PC-9 (cell line): ENCODE measurements at regions not wholly inside any gene's neighbourhood (a gene's known extent, or its start where the extent isn't known, plus 50 kb on each side); places are given as distances from the start of the nearest gene placed in this dataset.

Source experiments
- BruUV-seq: library from RNA; stranded (reverse); fragments of 400-500 nt; replicated peaks from 2 replicates; lab custom pipeline; 2021; lab: Mats Ljungman, UMichigan
- CTCF ChIA-PET: fragments of 300-600 bp; sonication (Branson Sonifier 250); formaldehyde crosslinking; loops from one replicate; lab custom pipeline; 2022; ENCODE audit warnings: antibody characterized with exemption; lab: Charles Lee
- POLR2A ChIA-PET: fragments of 300-600 bp; sonication (Branson Sonifier 250); formaldehyde crosslinking; loops from one replicate; lab custom pipeline; 2022; ENCODE audit warnings: antibody characterized with exemption; ENCODE audit not compliant: unreplicated experiment; lab: Charles Lee
- DNase-seq, 2 experiments: peaks; one replicate each; pipeline versions ENCODE4 v3.0.0 to v3.0.0-alpha.2; 2015 to 2022; ENCODE audit warnings: mixed read lengths in 1 of 2
- H2AFZ ChIP-seq: fragments of 200-600 bp; sonication (generic); 2 replicates; pipeline ENCODE4 v1.8.1; 2017; ENCODE audit warnings: antibody characterized with exemption
- H3F3A ChIP-seq: fragments of 200-600 bp; sonication (generic); 2 replicates; pipeline ENCODE4 v1.8.1; 2017; ENCODE audit warnings: antibody characterized with exemption, mild to moderate bottlenecking, low read depth; ENCODE audit not compliant: insufficient read depth
- H3K27ac ChIP-seq: fragments of 200-600 bp; sonication (generic); 2 replicates; pipeline ENCODE4 v1.6.1; 2016; ENCODE audit warnings: mixed run types
- H3K27me3 ChIP-seq: fragments of 200-600 bp; sonication (generic); 2 replicates; pipeline ENCODE4 v1.6.1; 2016; ENCODE audit warnings: low read depth, mixed run types; ENCODE audit not compliant: insufficient read depth
- H3K36me3 ChIP-seq: fragments of 200-600 bp; sonication (generic); 2 replicates; pipeline ENCODE4 v1.6.1; 2016; ENCODE audit warnings: low read depth, mixed run types
- H3K4me1 ChIP-seq: fragments of 200-600 bp; sonication (generic); replicated peaks from 2 replicates; pipeline ENCODE4 v1.6.1; 2016; ENCODE audit warnings: mixed run types; ENCODE audit not compliant: insufficient read depth
- H3K4me2 ChIP-seq: fragments of 200-600 bp; sonication (generic); 2 replicates; pipeline ENCODE4 v1.6.1; 2017; ENCODE audit warnings: mixed run types
- H3K4me3 ChIP-seq: fragments of 200-600 bp; sonication (generic); 2 replicates; pipeline ENCODE4 v1.6.1; 2016; ENCODE audit warnings: mixed run types
- H3K79me2 ChIP-seq: fragments of 200-600 bp; sonication (generic); 2 replicates; pipeline ENCODE4 v1.6.1; 2017; ENCODE audit warnings: low read depth, mixed run types
- H3K9me2 ChIP-seq: fragments of 200-600 bp; sonication (generic); 2 replicates; pipeline ENCODE4 v1.8.1; 2017; ENCODE audit warnings: mild to moderate bottlenecking; ENCODE audit not compliant: insufficient read depth
- H3K9me3 ChIP-seq: fragments of 200-600 bp; sonication (generic); 2 replicates; pipeline ENCODE4 v1.8.1; 2016; ENCODE audit warnings: low read depth; ENCODE audit not compliant: insufficient read depth
- H4K20me1 ChIP-seq: fragments of 200-600 bp; sonication (generic); 2 replicates; pipeline ENCODE4 v1.8.1; 2017; ENCODE audit not compliant: insufficient read depth
- EZH2 ChIP-seq: fragments of 200-600 bp; sonication (generic); IDR thresholded peaks from 2 replicates; pipeline ENCODE4 v1.8.0; 2017; ENCODE audit warnings: antibody characterized with exemption, low read depth
- intact Hi-C: fragments of 100-400 bp; cut with micrococcal nuclease; formaldehyde crosslinking; loops from one replicate; pipeline ENCODE4 v1.10.0; 2022; ENCODE audit not compliant: unreplicated experiment
- TF ChIP-seq, protein P1 (sequence below): fragments of 200-600 bp; sonication (generic); conservative IDR thresholded peaks from 2 replicates; pipeline ENCODE4 v1.6.1; 2017; ENCODE audit warnings: mixed run types, antibody characterized with exemption, mild to moderate bottlenecking, moderate library complexity

DNA sequence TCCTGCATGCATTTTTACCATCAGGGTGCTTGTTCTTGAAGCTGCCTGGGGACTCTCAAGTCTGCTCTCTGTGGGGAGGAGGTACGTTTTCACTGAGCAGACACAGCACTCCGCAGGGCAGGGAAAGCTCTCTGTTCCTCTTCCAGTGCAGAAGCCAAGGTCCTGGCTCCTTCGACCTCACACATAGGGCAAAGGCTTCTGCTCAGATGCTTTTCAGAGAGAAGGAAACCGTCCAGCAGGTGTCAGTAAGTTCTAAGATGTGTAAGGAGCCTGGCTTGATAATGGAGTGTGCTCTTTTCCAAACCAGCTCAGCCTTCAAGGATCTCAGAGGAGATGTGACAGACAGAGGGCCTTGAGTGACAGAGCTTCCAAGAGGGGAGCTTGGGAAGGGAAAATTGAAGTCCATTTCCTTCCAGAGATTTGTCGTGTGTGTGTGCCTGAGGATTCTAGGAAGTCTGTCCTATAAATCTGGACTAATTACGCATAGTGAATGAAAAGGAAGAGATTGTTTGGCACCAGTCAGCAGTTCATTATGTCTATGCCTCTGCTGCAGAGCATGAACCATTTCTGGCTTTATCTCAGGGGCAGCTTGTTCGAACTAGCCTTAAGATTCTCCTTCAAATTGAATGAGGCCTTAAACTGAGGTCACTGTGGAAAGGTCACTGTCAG, 67.3 kb upstream of the UPP2 start:
- Histone ChIP-seq H3K27ac (no peak overlapping the region), H3K9me2 (no peaks in the 10 kb centered on the region), H3K27me3 (no peaks in the 10 kb centered on the region), H2AFZ (no peak overlapping the region), H3K9me3 (no peaks in the 10 kb centered on the region), H3K36me3 (no peaks in the 10 kb centered on the region), H4K20me1 (no peaks in the 10 kb centered on the region), H3K4me2 (no peak overlapping the region), H3K79me2 (no peaks in the 10 kb centered on the region), H3K4me3 (no peak overlapping the region), H3F3A (no peaks in the 10 kb centered on the region), H3K4me1 (no peaks in the 10 kb centered on the region)
- intact Hi-C loops, result loop anchor here (2.0 kb wide), 2 partner anchors 710 to 720 kb away; no protein-coding TSS in a partner anchor
- POLR2A ChIA-PET, result interaction anchor here (0.5 to 0.6 kb wide), 2 partner anchors 497 to 1934 kb away, joined by 3 to 6 read pairs; no protein-coding TSS in a partner anchor
- CTCF ChIA-PET, result interaction anchor here (1.0 kb wide), 1 partner anchor 10 kb away, joined by 3 read pairs; no protein-coding TSS in a partner anchor
- TF ChIP-seq EZH2, result no peak
- TF ChIP-seq, protein P1, sequence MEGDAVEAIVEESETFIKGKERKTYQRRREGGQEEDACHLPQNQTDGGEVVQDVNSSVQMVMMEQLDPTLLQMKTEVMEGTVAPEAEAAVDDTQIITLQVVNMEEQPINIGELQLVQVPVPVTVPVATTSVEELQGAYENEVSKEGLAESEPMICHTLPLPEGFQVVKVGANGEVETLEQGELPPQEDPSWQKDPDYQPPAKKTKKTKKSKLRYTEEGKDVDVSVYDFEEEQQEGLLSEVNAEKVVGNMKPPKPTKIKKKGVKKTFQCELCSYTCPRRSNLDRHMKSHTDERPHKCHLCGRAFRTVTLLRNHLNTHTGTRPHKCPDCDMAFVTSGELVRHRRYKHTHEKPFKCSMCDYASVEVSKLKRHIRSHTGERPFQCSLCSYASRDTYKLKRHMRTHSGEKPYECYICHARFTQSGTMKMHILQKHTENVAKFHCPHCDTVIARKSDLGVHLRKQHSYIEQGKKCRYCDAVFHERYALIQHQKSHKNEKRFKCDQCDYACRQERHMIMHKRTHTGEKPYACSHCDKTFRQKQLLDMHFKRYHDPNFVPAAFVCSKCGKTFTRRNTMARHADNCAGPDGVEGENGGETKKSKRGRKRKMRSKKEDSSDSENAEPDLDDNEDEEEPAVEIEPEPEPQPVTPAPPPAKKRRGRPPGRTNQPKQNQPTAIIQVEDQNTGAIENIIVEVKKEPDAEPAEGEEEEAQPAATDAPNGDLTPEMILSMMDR, result peak; percentile 44
- peak in 1 of 2 experiments; percentile 27 for DNase-seq
- no TSS peak for BruUV-seq

DNA sequence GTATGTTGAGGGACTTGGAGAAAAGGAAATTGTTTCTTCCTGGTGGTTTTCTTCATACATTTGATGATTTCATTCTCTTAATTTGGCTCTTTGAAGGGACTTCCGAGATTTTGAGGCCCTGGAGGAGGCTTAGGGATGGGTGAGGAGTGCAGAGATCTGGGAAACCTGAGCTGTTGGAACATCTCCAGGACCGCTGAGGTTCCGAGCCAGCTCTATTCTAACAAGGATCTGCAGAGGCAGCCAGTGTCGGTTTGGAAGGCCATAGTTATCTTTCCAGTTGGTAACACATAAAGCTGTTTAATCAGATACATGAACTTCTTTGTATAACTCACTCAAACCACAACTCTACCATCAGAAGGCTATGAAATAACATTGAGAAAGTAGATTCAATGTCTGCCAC, 70.3 kb upstream of the UPP2 start:
- no TSS peak for BruUV-seq
- H3K4me3 ChIP-seq, result no peak overlapping the region
- intact Hi-C loops, result no loop called here
- H3K79me2 ChIP-seq, result no peaks in the 10 kb centered on the region
- ChIA-PET POLR2A (no interaction called here), CTCF (interaction anchor here (0.6 kb wide), 1 partner anchor 708 kb away, joined by 3 read pairs; no protein-coding TSS in a partner anchor)
- H3K27ac ChIP-seq, result no peak overlapping the region
- no peak overlapping the region for H3K4me2 ChIP-seq
- no peaks in the 10 kb centered on the region for H3K9me3 ChIP-seq
- no peaks in the 10 kb centered on the region for H4K20me1 ChIP-seq
- H3K4me1 ChIP-seq, result no peaks in the 10 kb centered on the region
- no peak for TF ChIP-seq EZH2
- TF ChIP-seq, protein P1, result no peak
- no peak for DNase-seq
- no peaks in the 10 kb centered on the region for H3K27me3 ChIP-seq
- H3K9me2 ChIP-seq, result no peaks in the 10 kb centered on the region
- no peak overlapping the region for H2AFZ ChIP-seq
- no peaks in the 10 kb centered on the region for H3F3A ChIP-seq
- H3K36me3 ChIP-seq, result no peaks in the 10 kb centered on the region

DNA sequence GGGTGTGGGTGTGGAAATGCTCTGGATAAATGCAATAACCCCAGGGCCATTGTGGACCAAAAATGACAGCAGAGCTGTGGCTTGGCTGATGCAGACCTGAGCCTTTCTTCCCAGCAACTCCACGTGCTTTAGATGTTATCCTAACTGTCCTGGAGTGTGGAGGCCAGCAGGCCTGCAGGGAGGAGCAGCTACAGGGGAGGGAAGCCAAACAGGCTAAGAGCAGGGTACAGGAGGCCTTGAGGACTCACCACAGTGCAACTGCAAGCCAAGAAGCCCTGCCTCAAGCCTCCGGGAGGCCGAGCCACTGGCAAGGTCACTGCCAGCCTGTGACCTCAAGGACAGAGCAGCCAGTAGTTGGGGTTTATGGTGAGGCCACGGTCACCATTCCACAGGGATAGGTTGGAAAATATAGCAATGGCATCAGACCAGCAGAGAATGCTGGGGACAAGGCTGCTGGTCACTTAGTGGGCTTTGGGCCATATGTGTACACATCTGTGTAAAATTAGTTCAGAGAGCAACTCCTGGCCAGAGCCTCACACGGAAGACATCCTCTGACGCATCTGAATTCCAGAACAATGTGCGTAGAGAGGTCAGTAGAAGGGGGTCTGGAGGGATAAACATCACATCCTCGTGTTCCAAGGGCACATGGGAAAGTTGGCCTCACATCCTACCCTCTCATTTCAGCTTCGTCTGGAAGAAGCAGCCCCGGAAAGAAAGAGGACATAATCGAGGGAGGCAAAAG, 76.2 kb upstream of the UPP2 start:
- Histone ChIP-seq H3K4me2 (no peak overlapping the region), H2AFZ (no peak overlapping the region), H3K4me3 (no peak overlapping the region), H4K20me1 (no peaks in the 10 kb centered on the region), H3F3A (no peaks in the 10 kb centered on the region), H3K9me3 (no peaks in the 10 kb centered on the region), H3K27me3 (no peaks in the 10 kb centered on the region), H3K79me2 (no peaks in the 10 kb centered on the region), H3K27ac (no peak overlapping the region), H3K36me3 (no peaks in the 10 kb centered on the region), H3K4me1 (no peaks in the 10 kb centered on the region), H3K9me2 (no peaks in the 10 kb centered on the region)
- ChIA-PET CTCF (interaction anchor here (0.7 kb wide), 1 partner anchor 54 kb away, joined by 9 read pairs; no protein-coding TSS in a partner anchor), POLR2A (no interaction called here)
- BruUV-seq, result no TSS peak
- no peak for TF ChIP-seq EZH2
- TF ChIP-seq, protein P1, result no peak
- intact Hi-C loops, result loop anchor here (10.0 kb wide), 1 partner anchor 429 kb away; the partner anchor contains the start of genes CCDC148 and PKP4
- no peak for DNase-seq
